ENCODE measurements at regions not wholly inside any gene's neighbourhood (a gene's known extent, or its start where the extent isn't known, plus 50 kb on each side); places are given as distances from the start of the nearest gene placed in this dataset.

DNA sequence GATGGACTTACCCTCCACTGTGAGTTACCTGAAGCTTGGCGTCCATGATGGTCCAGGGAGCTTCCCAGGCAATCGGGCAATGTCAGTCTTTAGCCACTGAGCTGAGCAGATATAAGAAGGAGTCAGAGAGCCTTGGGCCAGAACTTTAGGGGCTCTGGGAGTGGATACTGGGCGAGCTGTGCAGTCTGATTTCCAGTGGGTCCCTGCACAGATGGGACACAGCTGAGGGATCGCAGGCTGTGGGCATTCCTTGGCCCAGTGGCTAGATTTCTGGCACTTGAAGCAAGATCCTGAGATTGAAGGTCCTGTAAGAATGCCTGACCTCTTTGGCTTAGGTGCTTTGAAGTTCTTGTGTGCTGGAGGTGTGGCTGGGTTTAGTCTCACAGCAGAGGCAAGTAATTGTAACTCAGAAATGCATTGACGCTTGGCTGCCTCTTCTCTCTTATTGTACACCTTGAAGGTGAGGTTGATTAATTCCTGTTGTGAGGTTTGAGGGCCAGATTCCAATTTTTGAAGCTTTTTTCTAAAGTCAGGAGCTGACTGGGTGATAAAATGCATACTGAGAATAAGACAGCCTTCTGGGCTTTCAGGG, 2283.8 kb downstream of the TP53TG3F start:
- TF ChIP-seq, protein P1, sequence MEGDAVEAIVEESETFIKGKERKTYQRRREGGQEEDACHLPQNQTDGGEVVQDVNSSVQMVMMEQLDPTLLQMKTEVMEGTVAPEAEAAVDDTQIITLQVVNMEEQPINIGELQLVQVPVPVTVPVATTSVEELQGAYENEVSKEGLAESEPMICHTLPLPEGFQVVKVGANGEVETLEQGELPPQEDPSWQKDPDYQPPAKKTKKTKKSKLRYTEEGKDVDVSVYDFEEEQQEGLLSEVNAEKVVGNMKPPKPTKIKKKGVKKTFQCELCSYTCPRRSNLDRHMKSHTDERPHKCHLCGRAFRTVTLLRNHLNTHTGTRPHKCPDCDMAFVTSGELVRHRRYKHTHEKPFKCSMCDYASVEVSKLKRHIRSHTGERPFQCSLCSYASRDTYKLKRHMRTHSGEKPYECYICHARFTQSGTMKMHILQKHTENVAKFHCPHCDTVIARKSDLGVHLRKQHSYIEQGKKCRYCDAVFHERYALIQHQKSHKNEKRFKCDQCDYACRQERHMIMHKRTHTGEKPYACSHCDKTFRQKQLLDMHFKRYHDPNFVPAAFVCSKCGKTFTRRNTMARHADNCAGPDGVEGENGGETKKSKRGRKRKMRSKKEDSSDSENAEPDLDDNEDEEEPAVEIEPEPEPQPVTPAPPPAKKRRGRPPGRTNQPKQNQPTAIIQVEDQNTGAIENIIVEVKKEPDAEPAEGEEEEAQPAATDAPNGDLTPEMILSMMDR (conservative IDR thresholded peaks at IDR 0.05; ENCODE audit: low read depth, low read length), result no peak
- TF ChIP-seq EZH2 (IDR thresholded peaks at IDR 0.05; ENCODE audit: low read length, unreplicated experiment), result no peak

Data from PC-3 (cell line).